OCI-LY7 (cell line): ENCODE measurements at regions not wholly inside any gene's neighbourhood (a gene's known extent, or its start where the extent isn't known, plus 50 kb on each side); places are given as distances from the start of the nearest gene placed in this dataset.

ENCODE experiments used
- EZH2phosphoT487 ChIP-seq: fragments of 200-600 bp; sonication (generic); IDR thresholded peaks from 2 replicates; pipeline ENCODE4 v1.6.1; 2018; ENCODE audit warnings: low read depth, borderline replicate concordance, mild to moderate bottlenecking, mixed run types, antibody characterized with exemption, low read length, moderate library complexity, mixed read lengths
- TF ChIP-seq, protein P1 (sequence below): fragments of 200-600 bp; sonication (generic); conservative IDR thresholded peaks from 2 replicates; pipeline ENCODE4 v1.5.1; 2014; ENCODE audit warnings: mild to moderate bottlenecking, antibody characterized with exemption, low read length, moderate library complexity, mixed read lengths

DNA sequence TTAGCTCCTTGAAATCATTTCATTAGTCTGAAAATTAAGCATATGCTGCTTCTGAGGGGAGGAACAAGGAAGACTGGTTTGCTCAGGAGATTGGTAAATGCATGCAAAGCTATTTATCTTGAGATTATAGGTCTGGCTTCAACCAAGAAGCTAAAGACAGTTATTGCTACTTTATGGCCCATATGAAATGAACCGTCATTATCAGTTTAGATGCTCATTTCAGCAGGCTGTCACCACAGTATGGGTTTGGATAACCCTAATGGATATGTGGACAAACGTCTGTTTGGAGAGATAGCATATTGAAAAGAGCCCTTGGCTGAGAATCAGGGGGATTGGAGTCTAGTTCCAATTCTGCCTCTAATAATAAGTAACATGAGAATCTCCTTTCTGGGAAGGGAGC lies 922.6 kb downstream of the TUSC7 start:
- TF ChIP-seq, protein P1, sequence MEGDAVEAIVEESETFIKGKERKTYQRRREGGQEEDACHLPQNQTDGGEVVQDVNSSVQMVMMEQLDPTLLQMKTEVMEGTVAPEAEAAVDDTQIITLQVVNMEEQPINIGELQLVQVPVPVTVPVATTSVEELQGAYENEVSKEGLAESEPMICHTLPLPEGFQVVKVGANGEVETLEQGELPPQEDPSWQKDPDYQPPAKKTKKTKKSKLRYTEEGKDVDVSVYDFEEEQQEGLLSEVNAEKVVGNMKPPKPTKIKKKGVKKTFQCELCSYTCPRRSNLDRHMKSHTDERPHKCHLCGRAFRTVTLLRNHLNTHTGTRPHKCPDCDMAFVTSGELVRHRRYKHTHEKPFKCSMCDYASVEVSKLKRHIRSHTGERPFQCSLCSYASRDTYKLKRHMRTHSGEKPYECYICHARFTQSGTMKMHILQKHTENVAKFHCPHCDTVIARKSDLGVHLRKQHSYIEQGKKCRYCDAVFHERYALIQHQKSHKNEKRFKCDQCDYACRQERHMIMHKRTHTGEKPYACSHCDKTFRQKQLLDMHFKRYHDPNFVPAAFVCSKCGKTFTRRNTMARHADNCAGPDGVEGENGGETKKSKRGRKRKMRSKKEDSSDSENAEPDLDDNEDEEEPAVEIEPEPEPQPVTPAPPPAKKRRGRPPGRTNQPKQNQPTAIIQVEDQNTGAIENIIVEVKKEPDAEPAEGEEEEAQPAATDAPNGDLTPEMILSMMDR = no peak
- TF ChIP-seq EZH2phosphoT487 = no peak
